ENCODE measurements at regions not wholly inside any gene's neighbourhood (a gene's known extent, or its start where the extent isn't known, plus 50 kb on each side); places are given as distances from the start of the nearest gene placed in this dataset.
"Not testable (repeated sequence)": the region's sequence is repeated elsewhere in the genome, so short reads cannot be mapped to it uniquely, and the experiment has no call there.

DNA sequence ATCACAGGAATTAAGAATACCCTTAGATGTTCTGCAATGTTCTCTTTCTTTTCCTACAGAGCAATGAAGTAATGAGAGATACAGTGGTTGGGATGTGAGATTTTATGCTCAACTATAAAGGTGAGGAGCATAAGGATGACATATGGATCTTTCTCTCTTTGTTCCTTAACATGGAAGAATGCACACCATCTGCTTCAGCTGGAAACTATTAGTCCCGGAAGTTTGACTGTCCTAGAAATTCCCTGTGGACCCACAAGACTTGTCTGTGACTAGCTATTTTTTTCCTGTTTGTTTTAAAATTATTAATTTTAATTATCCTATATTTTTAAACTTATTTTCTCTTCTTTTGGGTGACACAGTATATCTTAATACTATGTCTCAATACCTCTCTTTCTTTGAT is 80.2 kb downstream of the DKK1 start:
- peaks cover 0 to 9% (median 1%) of the 10 kb centered on the region in 11 experiments; a peak in 7 of 22 replicates for H3K9me3 ChIP-seq (replicated peaks in 1 of 11)
- no peak for TF ChIP-seq Cebpa-rat (IDR thresholded peaks at IDR 0.05)

DNA sequence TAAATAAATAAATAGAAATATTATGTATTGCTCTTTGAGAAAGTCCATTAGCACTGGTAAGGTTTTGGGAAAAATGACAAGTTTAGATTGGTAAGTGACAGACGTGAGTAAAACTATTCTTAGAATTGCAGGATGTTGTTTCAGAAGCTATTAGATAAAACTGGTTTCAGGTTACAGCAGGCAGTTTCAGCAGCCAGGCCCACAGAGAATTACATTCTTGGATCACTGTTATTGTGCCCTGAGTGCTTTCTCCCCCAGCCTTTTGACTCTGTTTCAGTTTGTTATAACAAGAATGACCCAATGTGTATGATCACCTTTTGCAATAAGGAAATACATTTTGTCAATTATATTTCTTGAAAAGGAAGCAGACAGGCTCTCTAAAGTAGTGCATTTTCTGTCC is 86.5 kb downstream of the DKK1 start:
- no peaks in the 10 kb centered on the region for H3K36me3 ChIP-seq
- H4K20me1 ChIP-seq = no peaks in the 10 kb centered on the region
- H3K4me2 ChIP-seq = no peak overlapping the region
- H3K9ac ChIP-seq = no peak overlapping the region
- H3K27me3 ChIP-seq = no peaks in the 10 kb centered on the region
- no peak overlapping the region for H3K27ac ChIP-seq
- no peaks in the 10 kb centered on the region for H3K4me1 ChIP-seq
- no peak for TF ChIP-seq Cebpa-rat (IDR thresholded peaks at IDR 0.05)
- H3K4me3 ChIP-seq = no peak overlapping the region
- H3K9me3 ChIP-seq (replicated peaks in 1 of 11) = peaks cover 11 to 33% (median 24%) of the 10 kb centered on the region in 11 experiments

More for the DNA sequence above, 80.2 kb downstream of the DKK1 start:
- H3K4me1 ChIP-seq = peaks cover 0 to 27% (median 18%) of the 10 kb centered on the region in 10 experiments; a peak in 13 of 20 replicates
- H3K4me3 ChIP-seq = no peak overlapping the region
- peak overlapping the region in 8 of 11 experiments; percentile 37 to 71 (median 55); a peak in 15 of 22 replicates for H3K4me2 ChIP-seq
- H4K20me1 ChIP-seq = no peaks in the 10 kb centered on the region
- peak overlapping the region in 1 of 11 experiments; percentile 20; a peak in 2 of 22 replicates for H3K27ac ChIP-seq
- H3K36me3 ChIP-seq = no peaks in the 10 kb centered on the region
- no peak overlapping the region for H3K9ac ChIP-seq
- H3K27me3 ChIP-seq = no peaks in the 10 kb centered on the region

DNA sequence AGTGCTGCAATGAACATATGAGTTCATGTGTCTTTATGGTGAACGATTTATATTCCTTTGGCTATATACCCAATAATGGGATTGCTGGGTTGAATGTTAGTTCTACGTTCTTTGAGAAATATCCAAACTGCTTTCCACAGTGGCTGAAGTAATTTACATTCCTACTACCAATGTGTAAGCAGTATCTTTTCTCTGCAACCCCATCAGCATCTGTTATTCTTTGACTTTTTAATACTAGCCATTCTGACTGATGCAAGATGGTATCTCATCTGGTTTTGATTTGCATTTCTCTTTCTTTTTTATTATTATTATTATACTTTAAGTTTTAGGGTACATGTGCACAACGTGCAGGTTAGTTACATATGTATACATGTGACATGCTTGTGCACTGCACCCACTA is 89.7 kb downstream of the DKK1 start:
- not testable (repeated sequence) for H3K27me3 ChIP-seq, H3K27ac ChIP-seq, H3K4me2 ChIP-seq, H3K4me3 ChIP-seq, H3K36me3 ChIP-seq, H3K4me1 ChIP-seq, H4K20me1 ChIP-seq, H3K9ac ChIP-seq
- peaks cover 11 to 33% (median 24%) of the 10 kb centered on the region in 11 experiments for H3K9me3 ChIP-seq (replicated peaks in 1 of 11)

DNA sequence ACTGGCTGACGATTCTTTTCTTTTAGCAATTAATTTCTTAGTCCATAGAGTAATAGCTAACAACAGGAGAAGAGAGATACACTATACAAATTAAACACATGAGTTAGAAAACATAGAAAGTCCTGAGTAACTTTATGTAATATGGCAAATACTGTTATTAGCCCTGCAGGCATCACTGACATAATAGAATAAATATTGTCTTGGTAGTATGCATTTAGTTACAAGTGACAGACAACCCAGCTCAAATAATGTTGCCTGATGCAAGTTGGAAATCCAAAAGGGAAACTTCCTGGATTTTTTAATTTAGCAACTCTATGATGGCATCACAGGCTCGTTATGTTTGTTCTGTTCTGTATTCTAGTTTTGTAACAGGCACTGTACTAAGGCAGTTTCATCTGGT is 95.1 kb downstream of the DKK1 start:
- TF ChIP-seq Cebpa-rat (IDR thresholded peaks at IDR 0.05) = no peak
- no peaks in the 10 kb centered on the region for H4K20me1 ChIP-seq
- no peak overlapping the region for H3K4me3 ChIP-seq
- no peak overlapping the region for H3K4me2 ChIP-seq
- no peaks in the 10 kb centered on the region for H3K36me3 ChIP-seq
- no peaks in the 10 kb centered on the region for H3K4me1 ChIP-seq
- H3K9me3 ChIP-seq (replicated peaks in 1 of 11) = peaks cover 0 to 6% (median 0%) of the 10 kb centered on the region in 11 experiments; a peak in 2 of 22 replicates
- no peaks in the 10 kb centered on the region for H3K27me3 ChIP-seq
- no peak overlapping the region for H3K27ac ChIP-seq
- H3K9ac ChIP-seq = no peak overlapping the region

DNA sequence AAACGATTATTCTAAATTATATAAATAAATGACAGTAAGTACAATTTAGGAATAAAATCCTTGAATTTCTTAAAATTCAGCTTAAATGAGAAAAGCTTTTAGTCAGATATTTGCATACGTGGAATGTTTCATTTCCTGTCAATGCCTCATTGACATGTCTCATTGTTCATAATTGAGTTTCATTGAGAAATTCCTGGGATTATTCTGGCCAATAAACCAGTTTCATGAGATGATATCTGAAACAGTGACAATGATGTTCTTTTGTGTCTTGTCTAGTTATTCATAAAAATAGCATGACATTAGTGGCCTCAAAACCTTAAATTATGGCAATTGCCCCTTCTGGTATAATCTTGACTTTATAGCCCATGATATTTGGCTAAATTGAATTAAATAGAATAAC is 95.8 kb downstream of the DKK1 start:
- Histone ChIP-seq H4K20me1 (no peaks in the 10 kb centered on the region), H3K4me3 (no peak overlapping the region), H3K27ac (no peak overlapping the region), H3K36me3 (no peaks in the 10 kb centered on the region), H3K4me1 (no peaks in the 10 kb centered on the region), H3K4me2 (no peak overlapping the region), H3K9ac (no peak overlapping the region), H3K9me3 (replicated peaks in 1 of 11) (peaks cover 0 to 6% (median 0%) of the 10 kb centered on the region in 11 experiments; a peak in 2 of 22 replicates), H3K27me3 (no peaks in the 10 kb centered on the region)
- no peak for TF ChIP-seq Cebpa-rat (IDR thresholded peaks at IDR 0.05)

DNA sequence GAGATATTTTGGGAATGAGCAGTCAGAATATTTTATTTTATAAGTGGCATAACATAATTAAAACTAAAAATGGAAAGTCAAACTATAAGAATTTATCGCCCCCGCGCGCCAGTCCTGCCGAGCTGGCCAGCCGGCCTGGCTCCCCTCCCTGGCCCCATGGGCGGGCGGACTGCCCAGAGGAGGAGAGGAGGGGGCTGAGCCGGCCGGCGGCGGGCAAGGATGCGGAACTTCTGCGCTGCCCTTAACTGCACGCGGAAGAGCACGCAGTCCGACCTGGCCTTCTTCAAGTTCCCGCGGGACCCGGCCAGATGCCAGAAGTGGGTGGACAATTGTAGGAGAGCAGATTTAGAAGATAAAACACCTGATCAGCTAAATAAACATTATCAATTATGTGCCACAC is 96.8 kb downstream of the DKK1 start:
- Histone ChIP-seq H4K20me1 (no peaks in the 10 kb centered on the region), H3K9ac (no peak overlapping the region), H3K27me3 (no peaks in the 10 kb centered on the region), H3K36me3 (no peaks in the 10 kb centered on the region), H3K4me1 (no peaks in the 10 kb centered on the region), H3K9me3 (replicated peaks in 1 of 11) (peaks cover 0 to 6% (median 0%) of the 10 kb centered on the region in 11 experiments; a peak in 2 of 22 replicates), H3K4me3 (no peak overlapping the region), H3K4me2 (no peak overlapping the region), H3K27ac (no peak overlapping the region)
- TF ChIP-seq Cebpa-rat (IDR thresholded peaks at IDR 0.05) = no peak

DNA sequence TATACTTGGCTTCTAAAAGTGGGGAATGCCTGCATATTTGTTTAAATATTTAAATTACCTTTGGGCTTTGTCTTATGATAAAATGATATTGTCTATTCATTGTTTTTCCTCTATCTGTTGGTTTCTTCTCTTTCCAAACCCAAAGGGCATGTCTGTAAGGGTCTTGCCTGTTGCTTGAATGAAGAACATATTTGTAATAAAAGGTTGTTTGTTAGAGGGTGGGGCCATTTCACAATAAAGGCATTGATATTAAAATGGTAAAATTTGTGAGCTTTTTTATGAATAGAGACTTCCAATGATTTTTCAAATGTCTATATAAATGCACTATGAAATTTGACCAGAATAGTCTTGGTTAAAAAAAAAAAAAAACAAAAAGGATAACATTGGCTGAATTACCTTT is 105.2 kb downstream of the DKK1 start:
- H3K4me3 ChIP-seq = no peak overlapping the region
- peaks cover 0 to 6% (median 0%) of the 10 kb centered on the region in 11 experiments; a peak in 1 of 22 replicates for H3K9me3 ChIP-seq (replicated peaks in 1 of 11)
- H3K4me2 ChIP-seq = no peak overlapping the region
- no peak overlapping the region for H3K9ac ChIP-seq
- no peak overlapping the region for H3K27ac ChIP-seq
- no peaks in the 10 kb centered on the region for H3K36me3 ChIP-seq
- no peaks in the 10 kb centered on the region for H3K4me1 ChIP-seq
- no peaks in the 10 kb centered on the region for H3K27me3 ChIP-seq
- TF ChIP-seq Cebpa-rat (IDR thresholded peaks at IDR 0.05) = no peak
- no peaks in the 10 kb centered on the region for H4K20me1 ChIP-seq

DNA sequence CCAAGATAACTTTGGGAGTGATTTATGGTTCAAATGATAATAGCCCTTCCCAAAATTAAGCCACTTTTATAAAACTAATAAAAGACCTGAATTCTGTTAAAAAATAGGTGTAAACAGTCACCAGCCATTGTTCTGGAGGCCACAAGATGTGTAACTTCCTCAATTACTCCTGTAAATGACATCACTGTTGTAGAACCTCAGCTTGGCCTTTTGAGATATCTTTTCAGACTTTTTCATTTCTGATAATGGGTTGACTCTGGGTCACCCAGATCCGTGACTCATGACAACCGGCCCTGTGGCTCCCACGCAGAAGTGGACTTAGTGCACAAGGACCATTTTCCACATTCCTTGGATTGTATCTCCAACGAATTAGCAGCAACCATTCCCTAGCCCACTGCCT is 106.6 kb downstream of the DKK1 start:
- H3K4me1 ChIP-seq = no peaks in the 10 kb centered on the region
- no peak overlapping the region for H3K4me3 ChIP-seq
- H4K20me1 ChIP-seq = no peaks in the 10 kb centered on the region
- TF ChIP-seq Cebpa-rat (IDR thresholded peaks at IDR 0.05) = no peak
- H3K27me3 ChIP-seq = no peaks in the 10 kb centered on the region
- H3K4me2 ChIP-seq = no peak overlapping the region
- peaks cover 0 to 6% (median 0%) of the 10 kb centered on the region in 11 experiments; a peak in 1 of 22 replicates for H3K9me3 ChIP-seq (replicated peaks in 1 of 11)
- no peak overlapping the region for H3K9ac ChIP-seq
- H3K27ac ChIP-seq = no peak overlapping the region
- H3K36me3 ChIP-seq = no peaks in the 10 kb centered on the region

DNA sequence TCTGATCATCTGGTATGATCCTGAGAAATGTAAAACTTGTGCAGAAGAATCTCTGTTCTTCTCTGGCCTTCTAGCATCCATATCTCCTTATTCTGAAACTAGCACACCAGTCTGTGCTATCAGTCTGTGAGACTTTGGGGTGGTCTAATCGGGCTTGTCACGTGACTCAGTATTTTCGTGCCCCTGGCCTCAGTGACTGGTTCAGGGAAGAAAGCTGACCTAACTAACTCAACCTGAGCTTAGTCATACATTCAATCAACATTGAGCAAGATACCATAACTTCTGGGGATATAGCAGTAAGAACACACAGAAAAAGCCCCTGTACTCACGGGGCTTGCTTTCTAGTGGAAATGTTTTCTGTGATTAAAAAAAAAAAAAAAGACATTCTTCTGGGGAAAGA is 109.3 kb downstream of the DKK1 start:
- H3K27ac ChIP-seq = no peak overlapping the region
- H3K4me2 ChIP-seq = no peak overlapping the region
- no peak overlapping the region for H3K9ac ChIP-seq
- no peaks in the 10 kb centered on the region for H3K27me3 ChIP-seq
- no peaks in the 10 kb centered on the region for H3K4me1 ChIP-seq
- no peaks in the 10 kb centered on the region for H4K20me1 ChIP-seq
- no peak overlapping the region for H3K4me3 ChIP-seq
- H3K36me3 ChIP-seq = no peaks in the 10 kb centered on the region
- no peak for TF ChIP-seq Cebpa-rat (IDR thresholded peaks at IDR 0.05)
- H3K9me3 ChIP-seq (replicated peaks in 1 of 11) = peaks cover 0 to 7% (median under 1%) of the 10 kb centered on the region in 11 experiments; a peak in 5 of 22 replicates

DNA sequence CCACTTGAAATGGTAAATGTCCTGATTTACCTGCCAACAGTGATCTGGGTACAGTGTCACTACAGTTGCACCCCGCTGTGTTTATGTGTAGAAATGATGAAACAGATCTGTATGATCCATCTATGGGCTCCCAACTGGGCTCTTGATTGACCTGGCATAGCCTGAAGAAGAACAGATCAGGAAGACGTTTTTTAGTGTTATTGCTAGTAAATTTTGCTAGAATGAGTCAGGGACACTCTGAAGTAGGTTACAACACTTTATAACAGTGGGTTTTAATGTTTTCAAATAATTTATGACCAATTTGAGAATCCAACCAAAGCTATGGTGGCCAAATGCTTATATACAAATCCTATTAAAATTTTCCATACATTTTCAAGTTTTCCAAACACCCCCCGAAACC is 110.3 kb downstream of the DKK1 start:
- no peaks in the 10 kb centered on the region for H4K20me1 ChIP-seq
- H3K27ac ChIP-seq = no peak overlapping the region
- no peak for TF ChIP-seq Cebpa-rat (IDR thresholded peaks at IDR 0.05)
- H3K36me3 ChIP-seq = no peaks in the 10 kb centered on the region
- H3K4me1 ChIP-seq = no peaks in the 10 kb centered on the region
- H3K9ac ChIP-seq = no peak overlapping the region
- peaks cover 0 to 11% (median 4%) of the 10 kb centered on the region in 11 experiments; a peak in 6 of 22 replicates for H3K9me3 ChIP-seq (replicated peaks in 1 of 11)
- H3K4me3 ChIP-seq = no peak overlapping the region
- no peaks in the 10 kb centered on the region for H3K27me3 ChIP-seq
- H3K4me2 ChIP-seq = no peak overlapping the region
